DOHH2 (cell line): ENCODE measurements at regions not wholly inside any gene's neighbourhood (a gene's known extent, or its start where the extent isn't known, plus 50 kb on each side); places are given as distances from the start of the nearest gene placed in this dataset.

Experiments used
- CTCF ChIP-seq: fragments of 200-600 bp; sonication (generic); IDR thresholded peaks from one replicate; pipeline ENCODE4 v1.5.1; 2014; ENCODE audit warnings: antibody characterized with exemption, mild to moderate bottlenecking, low read depth, low read length; ENCODE audit not compliant: poor library complexity, severe bottlenecking
- EZH2phosphoT487 ChIP-seq: fragments of 200-600 bp; sonication (generic); IDR thresholded peaks from 2 replicates; pipeline ENCODE4 v1.6.1; 2017; ENCODE audit warnings: borderline replicate concordance, mild to moderate bottlenecking, antibody characterized with exemption, low read length, moderate library complexity, mixed read lengths

DNA sequence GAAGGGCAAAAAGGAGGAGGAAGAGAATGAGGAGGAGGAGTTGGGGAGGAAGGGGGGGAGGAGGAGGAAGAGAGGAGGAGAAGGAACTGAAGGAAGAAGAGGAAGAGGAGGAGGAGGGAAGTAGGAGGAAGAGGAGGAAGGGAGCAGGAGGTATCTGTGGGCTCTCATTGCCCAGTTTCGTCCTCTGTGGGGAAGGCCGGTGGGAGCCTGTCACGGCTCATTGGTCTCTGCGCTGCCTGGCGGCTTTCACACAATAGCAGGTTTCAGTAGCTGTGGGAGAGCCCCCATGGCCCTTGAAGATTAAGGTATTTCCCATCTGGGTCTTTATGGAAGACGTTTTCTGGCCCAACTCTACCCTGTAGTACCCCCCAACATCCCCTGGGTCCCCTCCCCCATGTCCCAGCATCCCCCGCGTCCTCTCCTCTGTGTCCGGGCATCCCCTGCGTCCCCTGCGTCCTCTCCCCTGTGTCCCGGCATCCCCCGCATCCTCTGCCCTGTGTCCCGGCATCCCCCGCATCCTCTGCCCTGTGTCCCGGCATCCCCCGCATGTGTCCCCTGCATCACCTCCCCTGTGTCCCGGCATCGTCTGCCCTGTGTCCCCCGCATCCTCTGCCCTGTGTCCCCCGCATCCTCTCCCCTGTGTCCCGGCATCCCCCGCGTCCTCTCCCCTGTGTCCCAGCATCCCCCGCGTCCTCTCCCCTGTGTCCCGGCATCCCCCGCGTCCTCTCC, 278.2 kb upstream of the SFSWAP start:
- TF ChIP-seq CTCF (no peak), EZH2phosphoT487 (no peak)
